Thyroid gland (tissue), 4 donors: ENCODE measurements at regions not wholly inside any gene's neighbourhood (a gene's known extent, or its start where the extent isn't known, plus 50 kb on each side); places are given as distances from the start of the nearest gene placed in this dataset.
A peak's percentile ranks its signal among the peaks of the same experiment; 100 is the strongest.

Experiments
- DNase-seq, 2 donors: peaks; one replicate each; pipeline ENCODE4 v3.0.0-alpha.2; 2019
- H3K27ac ChIP-seq, 3 donors: fragments of 200-600 bp; sonication (generic); 1 replicate in 2 of 3; 2 replicates in 1 of 3; pipeline ENCODE4 v1.5.1; 2016 to 2019; ENCODE audit warnings: mild to moderate bottlenecking in 1 of 3, moderate library complexity in 1 of 3
- H3K27me3 ChIP-seq: fragments of 200-600 bp; sonication (generic); one replicate; pipeline ENCODE4 v1.5.1; 2019
- H3K36me3 ChIP-seq, 2 donors: fragments of 200-600 bp; sonication (generic); one replicate each; pipeline ENCODE4 v1.5.1; 2016 to 2019
- H3K4me1 ChIP-seq, 2 donors: fragments of 200-600 bp; sonication (generic); one replicate each; pipeline ENCODE4 v1.5.1; 2017 to 2019
- H3K4me3 ChIP-seq, 3 donors: fragments of 200-600 bp; sonication (generic); replicated peaks in 1 of 3; 1 replicate in 2 of 3; 2 replicates in 1 of 3; pipeline ENCODE4 v1.5.1; 2016; ENCODE audit warnings: mild to moderate bottlenecking in 1 of 3
- H3K9me3 ChIP-seq: fragments of 200-600 bp; sonication (generic); one replicate; pipeline ENCODE4 v1.5.1; 2017
- POLR2A ChIP-seq, 2 donors: fragments of 450-650 bp; IDR thresholded peaks; one replicate each; pipeline ENCODE4 v1.6.1; 2017; ENCODE audit warnings: antibody characterized with exemption in 2 of 2, mild to moderate bottlenecking in 2 of 2, moderate library complexity in 1 of 2
- WGBS, 2 donors: methylation state at CpG; one replicate each; pipeline ENCODE4 v1.1.5; 2017; 5-methylcytosine and 5-hydroxymethylcytosine counted together
- intact Hi-C: fragments of 100-400 bp; cut with DNase I; formaldehyde crosslinking; loops from one replicate; pipeline ENCODE4 v1.15.1; 2023
- TF ChIP-seq, protein P1 (sequence below), 6 experiments: fragments of 200-600 bp in 3 of 6; fragments of 450-650 bp in 3 of 6; sonication (generic) in 3 of 6; IDR thresholded peaks; one replicate each; pipeline ENCODE4 v1.5.1; 2016 to 2019; ENCODE audit warnings: antibody characterized with exemption in 6 of 6, mild to moderate bottlenecking in 2 of 6, inconsistent platforms in 1 of 6, moderate library complexity in 1 of 6

DNA sequence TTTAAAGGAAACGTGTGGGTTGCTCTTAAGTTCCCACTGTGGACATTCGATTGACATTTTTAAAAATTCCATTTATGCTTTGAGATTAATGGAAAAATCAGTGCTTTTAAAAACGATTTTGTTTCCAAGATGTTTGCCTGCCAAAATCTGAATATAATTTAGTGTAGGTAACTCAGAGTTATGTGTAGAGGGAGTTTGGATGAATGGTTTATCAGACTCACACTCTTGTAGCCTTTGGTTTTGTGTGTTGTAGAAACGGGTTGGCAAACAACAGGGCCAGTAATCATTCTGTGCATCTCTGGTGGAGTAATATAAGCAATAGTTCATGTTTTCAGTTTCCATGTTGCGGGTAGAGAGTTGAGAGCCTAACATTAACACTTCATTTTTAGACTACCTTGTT, 140.6 kb downstream of the RPS12 start:
- no peaks in the 10 kb centered on the region for H3K36me3 ChIP-seq
- no peak overlapping the region for H3K4me3 ChIP-seq
- 82% methylated on average over 5 of the region's 5 CpGs for whole genome bisulfite sequencing, 2 donors
- no peaks in the 10 kb centered on the region for H3K9me3 ChIP-seq
- DNase-seq, result no peak
- intact Hi-C loops, result loop anchor here (10.0 kb wide), 1 partner anchor 130 kb away; no protein-coding TSS in a partner anchor
- H3K27me3 ChIP-seq, result no peaks in the 10 kb centered on the region
- H3K27ac ChIP-seq, result no peak overlapping the region
- TF ChIP-seq POLR2A (IDR thresholded peaks at IDR 0.05), result no peak
- TF ChIP-seq, protein P1, sequence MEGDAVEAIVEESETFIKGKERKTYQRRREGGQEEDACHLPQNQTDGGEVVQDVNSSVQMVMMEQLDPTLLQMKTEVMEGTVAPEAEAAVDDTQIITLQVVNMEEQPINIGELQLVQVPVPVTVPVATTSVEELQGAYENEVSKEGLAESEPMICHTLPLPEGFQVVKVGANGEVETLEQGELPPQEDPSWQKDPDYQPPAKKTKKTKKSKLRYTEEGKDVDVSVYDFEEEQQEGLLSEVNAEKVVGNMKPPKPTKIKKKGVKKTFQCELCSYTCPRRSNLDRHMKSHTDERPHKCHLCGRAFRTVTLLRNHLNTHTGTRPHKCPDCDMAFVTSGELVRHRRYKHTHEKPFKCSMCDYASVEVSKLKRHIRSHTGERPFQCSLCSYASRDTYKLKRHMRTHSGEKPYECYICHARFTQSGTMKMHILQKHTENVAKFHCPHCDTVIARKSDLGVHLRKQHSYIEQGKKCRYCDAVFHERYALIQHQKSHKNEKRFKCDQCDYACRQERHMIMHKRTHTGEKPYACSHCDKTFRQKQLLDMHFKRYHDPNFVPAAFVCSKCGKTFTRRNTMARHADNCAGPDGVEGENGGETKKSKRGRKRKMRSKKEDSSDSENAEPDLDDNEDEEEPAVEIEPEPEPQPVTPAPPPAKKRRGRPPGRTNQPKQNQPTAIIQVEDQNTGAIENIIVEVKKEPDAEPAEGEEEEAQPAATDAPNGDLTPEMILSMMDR (IDR thresholded peaks at IDR 0.05), result no peak
- no peaks in the 10 kb centered on the region for H3K4me1 ChIP-seq

DNA sequence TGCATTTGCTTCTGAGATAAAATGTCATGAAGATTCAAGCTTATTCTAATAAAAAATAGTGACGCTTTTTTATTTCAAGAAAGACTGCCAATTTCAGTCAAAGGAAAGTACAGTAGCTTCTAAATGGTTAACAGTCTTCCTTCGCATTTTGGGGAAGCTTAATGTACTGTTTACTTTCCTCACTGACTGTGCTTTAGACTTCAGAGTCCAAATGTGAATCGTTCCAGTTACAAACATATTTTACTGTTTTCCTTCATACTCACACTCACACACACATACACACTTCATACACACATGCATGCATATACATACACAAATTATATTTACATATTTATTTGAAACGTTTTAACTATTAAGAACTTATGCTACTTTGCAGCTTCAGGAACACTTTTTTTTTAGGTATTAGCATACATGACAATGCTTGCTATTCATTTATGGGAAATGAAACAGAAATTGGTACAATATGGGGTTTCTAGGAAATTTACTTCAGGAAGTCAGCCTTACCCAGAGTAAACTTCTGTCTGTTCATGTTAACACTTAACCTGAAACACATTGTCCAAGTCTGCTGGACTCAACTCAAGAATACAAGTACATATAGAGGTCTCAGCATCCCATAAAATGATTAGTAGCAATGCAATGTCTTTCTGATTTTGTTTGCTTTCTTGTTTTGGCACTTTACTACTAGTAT, 145.4 kb downstream of the RPS12 start:
- TF ChIP-seq, protein P1 (IDR thresholded peaks at IDR 0.05), result no peak
- no peak for TF ChIP-seq POLR2A (IDR thresholded peaks at IDR 0.05)
- Histone ChIP-seq H3K27ac (no peak overlapping the region), H3K9me3 (no peaks in the 10 kb centered on the region), H3K4me1 (peaks cover 8 to 9% of the 10 kb centered on the region in 2 donors), H3K27me3 (no peaks in the 10 kb centered on the region), H3K36me3 (no peaks in the 10 kb centered on the region), H3K4me3 (no peak overlapping the region)
- WGBS, 2 donors, result 70 to 76% methylated on average over 4 of the region's 4 CpGs
- DNase-seq, result no peak
- intact Hi-C loops, result loop anchor here (10.0 kb wide), 1 partner anchor 135 kb away; no protein-coding TSS in a partner anchor

DNA sequence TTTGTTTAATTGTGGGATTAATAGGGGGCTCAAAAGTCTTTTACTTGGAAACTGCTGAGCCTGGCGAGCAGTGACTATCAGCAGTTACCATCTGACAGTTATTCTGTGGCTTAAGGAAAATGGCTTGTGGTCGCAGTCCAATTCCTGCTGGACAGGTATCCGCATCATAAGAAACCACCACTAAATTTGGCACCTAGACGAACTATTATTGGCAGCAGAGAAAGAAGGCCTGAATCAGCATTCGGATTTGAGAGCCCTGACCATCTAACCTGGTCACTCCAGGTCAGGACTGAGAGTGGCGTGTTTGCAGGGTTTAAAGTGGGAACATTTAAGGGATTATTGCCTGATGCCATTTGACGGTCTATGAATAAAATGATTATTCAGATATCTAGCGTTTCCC, 146.4 kb downstream of the RPS12 start:
- no peak for TF ChIP-seq POLR2A (IDR thresholded peaks at IDR 0.05)
- TF ChIP-seq, protein P1 (IDR thresholded peaks at IDR 0.05), result no peak
- intact Hi-C loops, result no loop called here
- WGBS, 2 donors, result 54 to 77% methylated on average over 8 of the region's 8 CpGs
- Histone ChIP-seq H3K4me1 (peaks cover 8 to 9% of the 10 kb centered on the region in 2 donors), H3K36me3 (no peaks in the 10 kb centered on the region), H3K27ac (peak overlapping the region in 2 of 3 donors; percentile 61 to 63), H3K27me3 (no peaks in the 10 kb centered on the region), H3K4me3 (no peak overlapping the region), H3K9me3 (no peaks in the 10 kb centered on the region)
- peak in 1 of 2 donors; percentile 33 for DNase-seq

DNA sequence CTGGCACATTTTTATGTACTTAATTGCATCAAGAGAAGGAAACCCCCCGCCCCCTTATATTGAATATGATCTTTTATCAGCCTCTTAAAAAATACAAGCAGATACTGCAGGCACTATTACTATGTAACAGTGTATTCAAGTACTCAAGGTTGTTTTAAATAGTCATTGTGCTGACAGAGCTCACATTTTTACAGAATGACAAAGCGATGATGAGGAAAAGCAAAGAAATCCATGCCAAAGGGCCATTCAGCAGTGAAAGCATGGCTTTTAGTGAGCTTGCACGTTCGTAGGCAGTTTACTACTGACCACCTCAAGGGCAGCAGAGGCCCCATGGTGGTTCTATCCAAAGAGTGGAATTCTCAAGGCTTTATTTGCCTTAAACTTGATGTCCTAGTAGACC, 146.8 kb downstream of the RPS12 start:
- Histone ChIP-seq H3K27me3 (no peaks in the 10 kb centered on the region), H3K36me3 (no peaks in the 10 kb centered on the region), H3K4me1 (peaks cover 8 to 9% of the 10 kb centered on the region in 2 donors), H3K4me3 (no peak overlapping the region), H3K9me3 (no peaks in the 10 kb centered on the region), H3K27ac (peak overlapping the region; percentile 46 to 63 (median 61))
- peak in 1 of 2 donors; percentile 27 for DNase-seq
- TF ChIP-seq POLR2A (IDR thresholded peaks at IDR 0.05), result no peak
- TF ChIP-seq, protein P1 (IDR thresholded peaks at IDR 0.05), result no peak
- 42 to 50% methylated on average over 4 of the region's 4 CpGs for WGBS, 2 donors
- intact Hi-C loops, result no loop called here

DNA sequence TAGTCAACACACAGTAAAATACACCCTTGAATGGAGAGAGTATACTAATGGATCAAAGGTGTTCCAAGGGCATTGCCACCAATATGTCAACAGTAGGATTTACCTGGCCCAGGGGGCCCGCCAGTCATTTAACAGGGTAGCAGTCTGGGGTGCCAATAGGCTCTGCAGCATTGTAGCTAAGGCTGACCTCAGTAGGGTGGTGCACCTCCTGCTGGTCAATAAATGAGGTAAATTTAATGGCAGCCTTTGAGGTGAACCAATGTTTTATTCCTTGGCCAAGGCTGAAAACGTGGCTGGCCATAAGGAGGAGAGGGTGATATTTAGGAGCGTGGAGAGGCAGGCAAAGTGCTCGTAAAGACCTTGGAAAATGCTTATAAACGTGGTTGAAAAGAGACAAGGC, 147.2 kb downstream of the RPS12 start:
- H3K27ac ChIP-seq, result peak overlapping the region; percentile 46 to 63 (median 61)
- DNase-seq, result no peak
- no peaks in the 10 kb centered on the region for H3K27me3 ChIP-seq
- H3K36me3 ChIP-seq, result no peaks in the 10 kb centered on the region
- H3K4me3 ChIP-seq, result no peak overlapping the region
- TF ChIP-seq, protein P1 (IDR thresholded peaks at IDR 0.05), result no peak
- TF ChIP-seq POLR2A (IDR thresholded peaks at IDR 0.05), result no peak
- peaks cover 8 to 9% of the 10 kb centered on the region in 2 donors for H3K4me1 ChIP-seq
- intact Hi-C loops, result no loop called here
- H3K9me3 ChIP-seq, result no peaks in the 10 kb centered on the region
- 90 to 92% methylated on average over 5 of the region's 5 CpGs for WGBS, 2 donors
